EL (cell line): ENCODE measurements at regions not wholly inside any gene's neighbourhood (a gene's known extent, or its start where the extent isn't known, plus 50 kb on each side); places are given as distances from the start of the nearest gene placed in this dataset.

Source experiments
- DNase-seq: peaks from one replicate; pipeline ENCODE4 v3.0.0-alpha.2; 2016

DNA sequence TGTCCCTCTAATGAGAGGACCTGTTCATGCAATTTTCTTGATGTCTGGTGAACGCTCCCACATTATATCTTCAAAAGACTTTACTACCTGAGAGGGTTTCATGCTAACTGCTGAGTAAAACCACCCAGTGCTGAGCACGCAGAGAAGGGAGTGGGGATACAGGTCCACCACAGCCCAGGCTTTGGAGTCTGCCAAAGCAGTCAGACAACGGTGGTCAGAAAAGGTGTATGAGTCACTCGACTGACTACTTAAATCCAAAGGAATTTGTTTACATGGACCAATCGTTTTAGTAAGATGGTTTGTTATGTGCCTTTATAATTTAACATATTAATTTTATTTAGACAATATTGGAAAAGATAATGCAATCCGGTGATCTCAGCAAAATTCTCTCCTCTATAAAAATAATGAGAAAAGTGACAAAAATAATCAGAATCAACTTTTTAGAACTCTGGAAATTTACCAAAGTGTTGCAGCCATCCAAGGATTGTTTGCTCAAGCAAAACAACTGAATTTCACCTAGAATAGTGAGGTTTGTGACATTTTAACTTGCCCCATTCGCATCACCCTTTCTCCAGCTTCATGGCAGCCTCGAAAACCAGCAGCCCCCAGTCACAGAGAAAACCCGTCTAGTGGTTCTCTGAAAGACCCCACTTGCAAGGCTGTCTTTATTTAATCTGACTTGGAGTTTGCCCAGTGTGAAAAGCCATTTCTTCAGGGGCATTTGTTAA is 52.1 kb upstream of the PLGLB2 start:
- peak; percentile 9 for DNase-seq
